Coronary artery (tissue), 2 donors: ENCODE measurements at regions not wholly inside any gene's neighbourhood (a gene's known extent, or its start where the extent isn't known, plus 50 kb on each side); places are given as distances from the start of the nearest gene placed in this dataset.

ENCODE experiments used
- DNase-seq: peaks from one replicate; pipeline ENCODE4 v3.0.0-alpha.2; 2017; ENCODE audit warnings: low spot score
- H3K27ac ChIP-seq, 2 donors: fragments of 200-600 bp; sonication (generic); one replicate each; pipeline ENCODE4 v1.5.1; 2016 to 2019
- H3K4me3 ChIP-seq: fragments of 200-600 bp; sonication (generic); 2 replicates; pipeline ENCODE4 v1.5.1; 2016; ENCODE audit warnings: mild to moderate bottlenecking, moderate library complexity
- TF ChIP-seq, protein P1 (sequence below): fragments of 200-600 bp; sonication (generic); IDR thresholded peaks from one replicate; pipeline ENCODE4 v1.5.1; 2019; ENCODE audit warnings: antibody characterized with exemption

DNA sequence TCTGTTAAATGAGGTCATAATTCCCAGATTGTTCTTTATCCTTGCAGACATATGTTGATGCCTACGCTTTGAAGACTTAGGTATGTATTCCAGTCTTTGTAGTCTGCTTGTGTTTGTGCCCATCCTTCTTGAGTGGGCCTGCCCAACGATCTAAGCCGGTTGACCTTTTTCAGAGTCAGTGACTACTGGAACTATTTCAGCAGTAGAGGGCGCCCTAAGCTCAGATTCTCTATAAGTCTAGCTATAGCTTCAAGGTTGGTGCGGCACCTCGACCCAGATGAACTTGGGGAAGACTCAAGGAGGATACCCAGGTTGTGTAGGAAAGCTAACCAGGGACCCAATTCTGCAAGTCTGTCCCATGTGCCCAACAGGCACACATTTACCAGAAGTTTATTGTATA is 228.8 kb upstream of the PPP2R3A start:
- no peak for DNase-seq

DNA sequence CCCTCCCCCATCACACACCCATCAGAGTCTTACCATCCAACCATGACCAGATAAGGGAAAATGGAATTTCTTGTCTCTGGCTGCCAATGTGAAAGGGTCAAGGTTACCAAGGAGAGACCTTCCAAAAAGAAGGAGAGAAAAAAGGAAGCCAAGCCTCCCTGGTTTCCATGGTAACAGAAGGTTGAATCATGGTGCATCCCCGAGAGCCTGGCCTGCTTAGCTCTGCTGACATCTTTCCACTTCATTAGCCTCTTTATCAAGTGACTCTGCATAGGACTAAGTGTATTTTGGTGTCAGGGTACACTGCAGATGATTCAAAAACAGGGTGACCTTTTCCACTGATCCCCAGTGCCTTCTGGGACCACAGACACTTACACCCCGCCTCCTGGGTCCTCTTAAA is 225.7 kb upstream of the PPP2R3A start:
- TF ChIP-seq, protein P1, sequence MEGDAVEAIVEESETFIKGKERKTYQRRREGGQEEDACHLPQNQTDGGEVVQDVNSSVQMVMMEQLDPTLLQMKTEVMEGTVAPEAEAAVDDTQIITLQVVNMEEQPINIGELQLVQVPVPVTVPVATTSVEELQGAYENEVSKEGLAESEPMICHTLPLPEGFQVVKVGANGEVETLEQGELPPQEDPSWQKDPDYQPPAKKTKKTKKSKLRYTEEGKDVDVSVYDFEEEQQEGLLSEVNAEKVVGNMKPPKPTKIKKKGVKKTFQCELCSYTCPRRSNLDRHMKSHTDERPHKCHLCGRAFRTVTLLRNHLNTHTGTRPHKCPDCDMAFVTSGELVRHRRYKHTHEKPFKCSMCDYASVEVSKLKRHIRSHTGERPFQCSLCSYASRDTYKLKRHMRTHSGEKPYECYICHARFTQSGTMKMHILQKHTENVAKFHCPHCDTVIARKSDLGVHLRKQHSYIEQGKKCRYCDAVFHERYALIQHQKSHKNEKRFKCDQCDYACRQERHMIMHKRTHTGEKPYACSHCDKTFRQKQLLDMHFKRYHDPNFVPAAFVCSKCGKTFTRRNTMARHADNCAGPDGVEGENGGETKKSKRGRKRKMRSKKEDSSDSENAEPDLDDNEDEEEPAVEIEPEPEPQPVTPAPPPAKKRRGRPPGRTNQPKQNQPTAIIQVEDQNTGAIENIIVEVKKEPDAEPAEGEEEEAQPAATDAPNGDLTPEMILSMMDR = no peak
- Histone ChIP-seq H3K4me3 (no peak overlapping the region), H3K27ac (no peak overlapping the region)
- no peak for DNase-seq

More for the DNA sequence above, 228.8 kb upstream of the PPP2R3A start:
- TF ChIP-seq, protein P1 = no peak
- Histone ChIP-seq H3K4me3 (no peak overlapping the region), H3K27ac (no peak overlapping the region)

DNA sequence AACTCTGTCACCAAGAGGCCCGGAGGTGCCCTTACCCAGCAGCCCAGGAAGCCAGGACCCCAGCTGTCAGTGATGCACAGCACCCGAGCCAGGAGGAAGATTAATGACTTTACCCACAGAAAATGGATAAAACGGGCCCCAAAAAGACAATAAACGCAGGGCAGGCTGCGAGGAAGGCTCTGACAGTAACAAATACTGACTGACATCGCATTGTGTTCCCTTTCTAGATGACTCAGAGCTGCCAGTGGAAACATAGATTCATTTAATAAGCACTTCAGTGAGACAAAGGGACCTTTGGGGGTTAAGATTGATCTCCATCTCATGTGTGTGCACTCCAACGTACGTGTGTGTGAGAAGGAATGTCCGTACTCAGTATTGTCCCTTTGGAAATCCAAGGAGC is 225.3 kb upstream of the PPP2R3A start:
- Histone ChIP-seq H3K27ac (no peak overlapping the region), H3K4me3 (no peak overlapping the region)
- TF ChIP-seq, protein P1 = no peak
- no peak for DNase-seq

DNA sequence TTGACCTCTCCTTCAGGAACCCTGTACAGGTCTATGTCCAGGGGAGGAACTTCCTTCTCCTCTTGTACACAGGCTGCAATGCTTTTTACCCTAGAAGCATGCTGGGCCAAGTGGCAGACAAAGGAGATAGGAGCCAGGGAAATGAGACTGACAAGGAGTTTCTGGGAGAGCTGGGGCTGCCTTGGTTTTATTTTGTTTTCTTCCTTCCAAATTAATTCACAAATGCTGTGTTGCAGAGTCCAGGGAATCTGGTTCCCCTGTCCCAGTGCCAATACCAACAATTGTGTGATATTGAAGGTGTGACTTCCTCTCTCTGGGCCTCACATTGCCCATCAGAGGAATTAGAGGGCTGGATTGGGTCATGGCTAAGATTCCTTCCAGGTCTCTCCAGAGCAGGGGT is 224.8 kb upstream of the PPP2R3A start:
- Histone ChIP-seq H3K27ac (no peak overlapping the region), H3K4me3 (no peak overlapping the region)
- DNase-seq = no peak
- TF ChIP-seq, protein P1 = no peak

DNA sequence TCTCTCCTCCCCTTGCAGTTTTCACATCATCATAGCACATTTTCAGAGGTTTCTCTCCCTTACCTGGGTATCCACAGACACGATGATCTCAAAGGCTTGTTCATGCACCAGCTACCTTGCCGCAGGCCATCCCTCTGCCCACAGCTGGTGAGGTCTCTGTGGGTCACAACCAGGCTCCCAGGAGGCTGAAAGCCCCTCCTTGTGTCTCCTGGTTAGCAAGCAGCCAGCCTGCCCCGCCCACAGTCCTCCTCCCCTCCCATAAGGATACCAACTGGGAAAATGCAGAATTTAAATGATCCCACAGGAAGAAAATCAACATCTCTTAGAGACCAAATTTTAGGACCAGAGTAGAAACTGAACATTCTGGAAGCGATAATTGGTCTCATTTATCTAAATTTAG is 213.5 kb upstream of the PPP2R3A start:
- TF ChIP-seq, protein P1 = no peak
- no peak for DNase-seq
- H3K27ac ChIP-seq = no peak overlapping the region
- no peak overlapping the region for H3K4me3 ChIP-seq

DNA sequence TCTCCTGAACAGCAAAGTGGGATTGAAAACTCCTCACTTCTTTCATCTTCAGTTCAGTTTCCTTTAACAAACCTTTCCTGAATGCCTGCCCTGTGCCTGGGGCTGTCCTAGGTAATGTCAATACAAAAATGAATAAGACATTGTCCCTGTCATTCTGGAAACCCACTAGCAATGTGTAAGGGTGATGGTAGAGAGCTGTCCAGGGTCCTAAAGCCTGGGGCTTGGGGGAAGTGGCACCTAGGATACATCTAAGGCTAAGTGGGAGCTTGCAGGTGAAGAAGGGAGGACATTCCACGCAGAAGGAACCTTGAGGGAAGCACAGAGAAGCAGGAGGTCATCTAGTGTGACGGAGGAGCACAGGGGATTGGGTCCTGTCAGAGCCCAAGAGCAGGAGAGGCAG is 212.7 kb upstream of the PPP2R3A start:
- no peak overlapping the region for H3K27ac ChIP-seq
- DNase-seq = no peak
- TF ChIP-seq, protein P1 = no peak
- no peak overlapping the region for H3K4me3 ChIP-seq

DNA sequence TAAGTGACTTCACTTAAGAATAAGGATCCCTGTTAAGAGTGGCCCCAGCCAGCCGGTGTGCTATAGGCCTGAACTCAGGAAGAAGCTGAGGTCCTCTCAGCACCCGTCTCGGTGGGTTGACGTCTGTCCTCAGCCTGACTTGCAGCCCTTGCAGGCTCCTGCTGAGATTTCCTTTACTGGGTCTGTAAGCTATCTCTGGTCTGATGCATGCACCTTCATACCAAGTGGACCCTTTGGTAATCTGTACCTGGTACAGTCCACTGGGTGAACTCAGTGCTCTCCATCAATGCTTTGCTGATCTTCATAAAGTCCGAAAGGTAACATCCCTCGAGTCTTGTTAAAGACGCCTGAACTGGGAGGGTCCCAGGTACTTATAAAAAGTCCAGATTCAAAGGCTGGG is 212.0 kb upstream of the PPP2R3A start:
- TF ChIP-seq, protein P1 = no peak
- Histone ChIP-seq H3K27ac (no peak overlapping the region), H3K4me3 (no peak overlapping the region)
- no peak for DNase-seq
